NCI-H1417 (cell line): ENCODE measurements at regions not wholly inside any gene's neighbourhood (a gene's known extent, or its start where the extent isn't known, plus 50 kb on each side); places are given as distances from the start of the nearest gene placed in this dataset.
A peak's percentile ranks its signal among the peaks of the same experiment; 100 is the strongest.

Experiments used
- DNase-seq, 3 experiments: peaks; one replicate each; lab custom pipeline; 2025; lab: John Stamatoyannopoulos, UW

DNA sequence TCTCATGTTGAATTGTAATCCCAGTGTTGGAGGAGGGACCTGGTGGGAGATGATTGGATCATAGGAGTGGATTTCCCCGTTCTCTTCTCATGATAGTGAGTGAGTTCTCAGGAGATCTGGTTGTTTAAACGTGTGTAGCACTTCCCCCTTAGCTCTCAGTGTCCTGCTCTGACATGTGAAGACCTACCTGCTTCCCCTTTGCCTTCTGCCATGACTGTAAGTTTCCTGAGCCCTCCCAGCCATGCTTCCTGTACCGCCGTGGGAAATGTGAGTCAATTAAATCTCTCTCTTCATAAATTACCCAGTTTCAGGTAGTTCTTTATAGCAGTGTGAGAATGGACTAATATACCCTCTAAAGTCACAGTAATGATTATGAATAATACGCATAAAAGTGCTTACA lies 248.4 kb upstream of the LRRC7 start:
- no peak for DNase-seq

DNA sequence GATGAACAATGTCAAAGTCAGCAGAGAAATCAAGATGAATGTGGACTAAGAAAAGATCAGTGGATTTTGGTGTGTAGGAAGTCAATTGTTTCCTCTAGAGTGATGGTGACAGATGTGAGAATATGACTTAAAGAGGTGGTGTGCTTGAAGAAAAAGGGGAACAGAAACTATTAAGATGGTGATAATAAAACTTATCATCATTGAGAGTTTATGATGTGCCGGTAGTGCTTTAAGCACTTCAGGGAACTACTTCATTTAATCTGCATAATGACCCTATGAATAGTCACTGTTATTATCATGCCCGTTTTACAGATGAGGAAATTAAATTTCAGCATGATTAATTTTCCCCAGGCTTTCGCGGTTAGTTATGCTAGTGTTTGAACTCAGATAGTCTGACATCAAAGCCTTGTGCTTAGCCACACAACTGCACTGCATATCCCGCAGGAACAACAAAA lies 246.9 kb upstream of the LRRC7 start:
- no peak for DNase-seq

DNA sequence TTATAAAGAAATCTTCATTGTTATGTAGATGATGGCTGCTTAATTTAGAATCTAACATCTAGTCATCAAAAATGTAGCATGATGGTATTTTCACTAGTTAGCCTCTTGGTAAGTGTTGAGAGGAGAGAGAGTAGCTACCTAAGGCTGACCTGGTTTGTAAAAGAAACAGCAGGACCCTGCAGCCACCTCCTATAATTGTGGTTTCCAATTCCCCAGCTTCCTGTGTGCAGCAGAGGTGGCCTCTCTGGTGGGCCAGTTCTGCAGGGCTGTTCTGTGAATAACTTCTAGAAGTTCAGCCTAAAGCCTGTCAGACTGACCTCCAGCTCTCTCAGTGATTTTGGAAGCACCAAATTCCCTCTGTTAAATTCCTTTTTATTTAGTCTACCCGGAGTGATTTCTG lies 246.4 kb upstream of the LRRC7 start:
- DNase-seq, result no peak

DNA sequence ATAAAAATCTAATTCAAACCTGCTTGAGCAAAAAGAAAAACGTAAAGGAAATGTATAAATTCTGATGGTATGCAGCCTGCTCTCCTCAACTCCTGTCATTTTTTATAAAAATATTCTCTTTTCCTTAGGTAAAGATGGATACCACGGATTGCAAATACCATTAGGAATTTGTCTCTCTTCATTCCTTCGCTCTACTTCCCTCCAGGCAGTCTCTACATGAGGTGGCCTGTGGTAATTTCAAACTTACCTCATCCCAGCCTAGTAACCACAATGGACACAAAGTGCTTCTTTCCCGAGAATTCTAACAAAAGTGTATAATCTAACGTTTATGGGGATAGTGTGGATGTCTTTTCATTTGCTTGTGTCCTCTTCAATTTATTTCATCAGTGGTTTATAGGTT lies 239.5 kb upstream of the LRRC7 start:
- no peak for DNase-seq

DNA sequence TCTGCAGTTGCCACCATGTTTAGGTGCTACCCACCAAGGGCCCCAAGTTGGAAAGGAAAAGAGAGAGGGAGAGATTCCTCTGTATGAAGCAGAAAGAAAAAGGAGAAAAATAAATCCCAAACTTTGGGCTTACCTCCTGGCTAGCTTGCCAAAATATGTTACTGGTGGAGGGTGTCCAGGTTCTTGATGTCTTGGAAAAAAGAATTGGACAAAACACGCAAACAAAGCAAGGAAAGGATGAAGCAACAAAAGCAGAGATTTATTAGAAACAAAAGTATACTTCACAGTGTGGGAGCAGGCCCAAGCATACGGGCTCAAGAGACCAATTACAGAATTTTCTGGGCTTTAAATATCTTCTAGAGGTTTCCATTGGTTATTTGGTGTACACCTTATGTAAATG lies 204.5 kb upstream of the LRRC7 start:
- DNase-seq, result no peak

DNA sequence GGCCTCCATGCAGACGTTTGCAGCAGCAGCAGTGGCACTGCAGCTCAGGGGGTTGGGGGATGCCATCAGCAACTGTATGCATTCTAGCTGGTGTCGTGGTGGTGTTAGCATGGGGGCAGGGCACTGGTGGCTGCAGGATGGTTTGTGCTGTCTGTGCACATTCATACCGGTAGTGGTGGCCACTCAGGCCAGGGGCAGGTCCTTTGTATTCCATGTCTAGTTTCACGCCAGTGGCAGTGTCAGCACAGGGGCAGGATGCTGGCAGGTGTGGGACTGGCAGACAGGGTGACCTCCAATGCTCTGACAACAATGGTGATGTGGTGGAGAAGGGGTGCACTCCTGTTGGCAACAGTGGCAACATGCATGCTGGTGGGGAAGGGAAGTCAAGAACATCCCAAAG lies 194.2 kb upstream of the LRRC7 start:
- DNase-seq, result no peak

DNA sequence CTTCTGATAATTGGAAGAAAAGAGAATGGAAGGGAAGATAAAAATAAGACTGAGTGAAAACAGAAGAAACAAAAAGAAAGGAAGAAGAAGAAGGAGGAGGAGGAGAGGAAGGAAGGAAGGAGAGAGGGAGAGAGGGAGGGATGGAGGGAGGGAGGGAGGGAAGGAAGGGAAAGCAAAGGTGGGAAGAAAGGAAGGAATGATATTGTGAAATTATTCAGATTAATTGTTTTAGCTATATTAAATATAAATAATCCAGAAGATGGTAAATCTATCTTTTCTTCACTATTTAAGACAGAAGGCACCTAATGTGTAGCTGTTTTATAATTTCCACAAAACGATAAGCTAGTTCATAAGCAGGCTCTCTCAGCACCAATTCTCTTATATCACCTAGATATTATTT lies 191.3 kb upstream of the LRRC7 start:
- no peak for DNase-seq

DNA sequence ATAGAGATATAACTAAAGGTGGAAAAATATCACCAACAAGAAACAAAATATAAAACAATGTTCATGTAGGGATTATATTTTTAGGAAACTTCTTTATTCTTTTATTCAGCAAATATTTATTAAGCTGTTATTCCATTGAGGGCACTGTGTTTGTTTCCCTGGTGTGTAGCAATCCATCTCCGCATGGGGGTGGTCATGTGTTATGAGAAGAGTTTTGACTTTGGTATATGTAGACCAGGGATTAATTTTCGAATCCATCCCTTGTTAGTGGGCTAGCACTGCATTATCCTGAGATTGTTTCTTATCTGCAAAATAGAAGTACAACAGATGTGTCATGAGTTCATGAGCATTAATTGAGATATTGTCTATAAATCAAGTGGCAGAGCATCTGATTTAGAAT lies 190.2 kb upstream of the LRRC7 start:
- DNase-seq, result no peak

DNA sequence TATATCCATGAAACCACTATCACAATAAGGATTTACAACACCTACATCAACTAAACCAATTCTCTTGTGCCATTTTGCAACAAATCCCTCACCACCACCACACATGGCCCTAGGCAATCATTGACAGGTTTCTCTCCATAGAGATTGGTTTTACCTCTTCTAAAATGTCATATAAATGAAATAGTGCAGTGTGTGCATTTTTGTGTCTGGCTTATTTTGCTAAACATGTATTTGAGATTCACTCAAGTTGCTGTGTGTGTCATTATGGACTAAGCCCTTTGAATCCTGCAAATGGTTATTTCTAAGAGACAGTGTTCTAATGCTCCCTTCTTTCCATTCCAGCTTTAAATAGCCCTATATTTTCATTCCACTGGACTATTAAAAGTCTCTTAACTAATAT lies 179.7 kb upstream of the LRRC7 start:
- no peak for DNase-seq

DNA sequence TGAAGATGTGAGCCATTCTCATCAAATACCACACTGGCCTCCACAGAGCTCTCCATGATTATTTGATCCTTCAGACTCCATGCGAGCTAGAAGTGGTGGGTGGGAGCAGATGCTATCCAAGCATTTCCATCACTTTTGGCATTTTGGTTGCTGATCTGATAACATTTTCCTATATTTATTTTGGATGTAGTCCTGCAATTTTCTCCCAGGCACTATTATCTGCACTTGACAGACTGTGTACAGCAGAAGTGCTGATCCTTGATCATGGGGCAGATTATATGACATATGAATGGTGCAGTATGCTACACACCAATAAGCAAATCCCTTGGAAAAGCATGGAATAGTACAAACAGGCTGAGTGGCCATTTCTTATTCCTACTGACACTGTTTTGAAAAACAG lies 167.6 kb upstream of the LRRC7 start:
- no peak for DNase-seq

DNA sequence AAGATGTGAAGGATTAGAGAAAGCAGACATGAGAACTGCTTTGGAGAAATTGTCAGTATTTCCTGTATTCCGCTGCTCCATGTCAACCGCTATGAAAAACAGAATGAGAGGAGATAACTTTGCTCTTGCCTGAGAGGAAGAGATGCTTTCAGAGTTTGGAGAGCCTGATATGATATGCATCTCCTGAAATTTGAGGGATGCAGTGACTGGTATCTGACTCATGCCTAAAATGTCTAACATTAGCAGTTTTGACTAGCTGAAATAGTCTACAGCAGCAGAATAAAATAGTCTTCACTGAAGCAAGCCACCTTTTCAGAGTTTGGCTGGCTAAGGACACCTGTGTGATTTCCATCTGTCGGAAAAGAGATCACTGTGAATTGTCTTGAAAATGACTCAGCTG lies 165.8 kb upstream of the LRRC7 start:
- DNase-seq, result no peak

DNA sequence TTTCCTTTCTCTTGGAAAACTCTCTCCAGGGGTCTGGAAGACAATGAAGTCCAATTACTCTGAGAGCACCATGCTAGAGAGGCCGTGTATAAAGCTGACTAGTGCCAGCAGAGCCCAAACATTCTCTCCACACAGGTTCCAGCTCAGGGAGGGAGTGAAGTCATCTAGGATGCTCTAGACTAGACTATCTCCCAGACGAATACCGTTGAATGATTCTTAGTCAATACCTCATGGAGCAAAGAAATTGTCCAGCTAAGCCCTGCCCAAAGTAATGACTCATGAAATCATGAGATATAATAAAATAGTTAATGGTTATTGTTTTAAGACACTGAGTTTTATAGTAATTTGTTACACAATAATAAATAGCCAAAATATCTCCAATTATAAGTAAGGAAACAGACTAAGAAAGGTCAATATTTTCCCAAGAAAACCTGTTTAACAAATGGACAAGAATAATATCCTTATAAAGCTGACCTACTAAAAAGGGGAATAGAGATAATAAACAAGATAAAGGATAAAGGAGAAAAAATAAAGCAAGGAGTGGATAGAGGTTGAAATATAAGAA lies 163.9 kb upstream of the LRRC7 start:
- peak in 1 of 3 experiments; percentile 48 for DNase-seq

DNA sequence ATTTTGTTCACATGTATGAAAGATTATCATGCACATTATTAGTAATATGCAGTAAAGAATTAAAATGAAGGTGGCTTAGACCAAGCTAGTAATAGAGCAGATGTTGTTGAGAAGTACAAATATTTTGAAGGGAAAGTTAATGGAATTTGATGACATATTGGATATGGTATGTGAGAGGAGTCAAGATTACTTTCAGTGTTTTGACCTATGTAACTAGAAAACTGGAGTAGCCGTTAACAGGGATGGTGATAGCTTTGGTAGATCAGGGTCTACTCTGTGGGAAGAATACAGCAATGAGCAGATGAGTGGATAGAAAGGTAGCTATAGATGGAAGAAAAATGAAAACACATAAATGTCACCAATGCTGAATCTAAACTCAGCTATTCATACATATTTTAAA lies 163.2 kb upstream of the LRRC7 start:
- DNase-seq, result no peak

DNA sequence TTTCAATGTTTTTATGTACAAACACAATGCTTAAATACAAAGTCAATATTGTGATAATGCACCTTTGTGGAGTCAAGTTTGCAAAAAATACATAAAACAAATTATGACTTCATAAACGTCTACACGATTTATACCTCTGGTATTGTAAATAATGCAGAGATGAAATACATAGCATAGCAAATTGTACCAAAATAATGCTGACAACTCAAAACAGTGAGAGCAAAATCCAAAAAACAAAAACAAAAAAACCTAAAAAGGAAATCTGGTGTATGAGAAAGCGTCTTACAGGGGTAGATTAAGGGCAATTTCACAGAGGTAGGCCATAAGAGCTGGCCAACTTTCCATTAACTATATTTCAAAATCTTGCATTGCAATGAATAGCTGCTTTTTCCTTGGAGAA lies 161.5 kb upstream of the LRRC7 start:
- no peak for DNase-seq

DNA sequence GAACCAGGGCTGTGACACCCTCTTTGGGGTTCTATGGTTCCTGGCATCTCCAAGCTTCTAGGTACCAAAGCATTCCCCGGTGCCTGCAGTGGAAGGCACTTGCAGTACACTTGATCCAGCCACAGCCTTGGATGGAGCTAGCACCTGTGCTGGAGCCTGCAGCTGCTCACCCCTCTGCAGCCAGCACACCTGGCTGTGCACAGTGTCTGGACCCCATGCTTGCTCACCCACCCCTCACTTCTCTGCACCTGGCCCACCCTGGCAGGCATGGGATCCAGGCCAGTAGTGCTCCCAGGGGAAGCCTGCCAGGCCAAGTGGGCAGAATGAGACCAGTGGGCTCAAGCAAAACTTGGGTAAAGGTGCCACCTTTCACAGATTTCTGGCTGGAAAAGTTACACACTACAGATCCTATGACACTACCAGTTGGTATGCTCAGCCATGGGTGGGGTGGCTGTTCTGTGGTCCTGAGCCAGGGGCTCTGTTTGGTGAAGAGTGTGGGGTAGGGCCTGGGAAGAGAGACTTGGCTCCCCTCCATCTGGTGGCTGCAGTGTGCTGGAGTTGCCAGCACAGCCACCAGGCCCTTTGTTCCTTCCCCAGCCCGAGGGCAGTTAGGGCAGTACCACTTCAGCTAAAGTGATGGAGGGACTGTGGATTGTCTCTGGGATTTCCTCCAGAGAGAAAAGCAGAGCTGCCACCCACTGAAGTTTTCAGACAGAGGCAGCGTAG lies 157.8 kb upstream of the LRRC7 start:
- DNase-seq, result no peak

DNA sequence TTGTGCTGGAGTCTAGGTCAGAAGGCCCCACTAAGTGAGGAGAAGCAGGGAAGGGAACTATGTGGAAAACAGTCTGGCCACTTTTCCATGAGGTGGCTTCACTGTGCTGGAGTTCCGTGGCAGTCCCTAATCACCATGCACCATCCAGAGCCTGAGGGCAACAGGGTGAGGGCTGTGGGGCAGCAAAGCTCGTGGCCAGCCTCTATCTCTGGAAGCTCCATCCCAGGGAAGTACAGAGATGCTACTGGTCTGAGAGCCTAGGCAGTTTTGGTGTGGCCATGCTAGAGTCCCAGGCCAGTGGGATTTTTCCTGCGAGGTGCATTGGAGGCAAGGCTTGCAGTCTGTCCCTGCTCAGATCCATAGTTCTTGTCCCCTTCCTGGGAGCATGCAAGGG lies 157.3 kb upstream of the LRRC7 start:
- no peak for DNase-seq

DNA sequence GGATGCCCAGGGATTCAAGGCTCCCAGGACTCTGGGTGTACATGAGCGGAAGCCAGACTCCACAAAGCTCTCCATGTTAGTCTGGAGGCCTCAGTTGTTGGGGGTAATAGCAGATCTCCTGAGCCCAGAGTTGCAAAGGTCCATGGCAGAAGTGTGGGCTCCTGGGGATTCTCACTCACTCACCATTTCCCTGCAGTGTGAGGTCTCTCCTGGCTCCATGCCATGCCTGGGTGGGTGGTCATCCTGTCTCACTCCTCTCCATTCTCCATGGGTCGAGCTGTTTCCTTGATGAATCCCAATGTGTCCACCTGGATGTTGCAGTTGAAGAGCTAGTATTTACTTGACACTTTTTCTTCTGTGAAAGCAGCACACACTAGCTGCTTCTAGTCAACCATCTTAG lies 156.8 kb upstream of the LRRC7 start:
- no peak for DNase-seq

DNA sequence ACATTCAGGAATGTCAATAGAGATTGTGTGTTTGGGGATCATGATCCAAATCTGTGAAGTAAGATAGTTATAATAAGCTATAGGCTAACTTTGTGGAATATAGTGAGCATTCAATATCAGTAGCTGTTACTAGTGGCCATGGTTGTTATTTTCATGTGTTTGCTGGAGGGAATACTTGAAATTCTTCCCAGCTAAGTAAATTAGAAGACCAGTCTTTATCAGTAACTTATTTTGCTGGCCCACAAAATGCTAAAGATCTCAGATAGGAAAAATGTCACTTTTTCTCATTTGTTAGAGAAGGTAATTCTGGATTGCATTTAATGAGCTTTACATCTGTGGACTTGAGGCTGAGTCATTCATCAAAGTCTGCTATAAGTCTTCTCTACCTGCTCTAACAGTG lies 156.1 kb upstream of the LRRC7 start:
- DNase-seq, result no peak

DNA sequence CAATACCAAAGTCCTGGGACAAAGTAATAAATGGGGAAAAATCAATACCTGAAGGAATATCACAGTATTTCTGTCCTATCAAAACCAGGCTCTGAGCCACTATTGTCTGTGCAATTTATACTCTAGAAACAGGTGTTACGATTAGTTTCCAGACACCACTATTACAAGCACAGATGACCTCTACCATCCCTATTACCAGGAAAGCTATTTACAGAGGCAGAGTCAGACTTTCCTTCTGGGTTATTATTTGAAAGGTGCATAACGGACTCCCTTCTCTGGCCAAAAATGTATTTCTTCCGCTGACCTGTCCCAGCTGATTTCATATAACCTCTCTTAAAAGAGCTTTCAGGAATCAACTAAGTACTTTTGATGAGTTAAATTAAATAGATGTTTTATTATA lies 154.6 kb upstream of the LRRC7 start:
- no peak for DNase-seq

DNA sequence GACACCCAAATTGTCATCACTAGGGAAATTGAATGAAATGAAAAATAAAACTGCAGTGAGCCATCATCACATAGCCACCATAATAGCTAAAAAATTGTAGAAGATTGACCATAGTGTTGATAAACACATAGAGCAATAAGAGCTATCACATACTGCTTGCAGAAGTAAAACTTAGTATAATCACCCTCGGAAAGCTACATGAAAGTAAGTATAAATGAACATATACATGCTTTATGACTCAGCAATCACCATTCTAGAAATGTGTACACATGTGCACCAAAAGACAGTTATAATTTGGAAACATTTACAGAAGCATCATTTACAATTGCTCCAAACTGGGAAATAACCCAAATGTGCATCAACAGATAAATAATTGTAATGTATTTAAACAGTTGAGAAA lies 153.1 kb upstream of the LRRC7 start:
- DNase-seq, result no peak

DNA sequence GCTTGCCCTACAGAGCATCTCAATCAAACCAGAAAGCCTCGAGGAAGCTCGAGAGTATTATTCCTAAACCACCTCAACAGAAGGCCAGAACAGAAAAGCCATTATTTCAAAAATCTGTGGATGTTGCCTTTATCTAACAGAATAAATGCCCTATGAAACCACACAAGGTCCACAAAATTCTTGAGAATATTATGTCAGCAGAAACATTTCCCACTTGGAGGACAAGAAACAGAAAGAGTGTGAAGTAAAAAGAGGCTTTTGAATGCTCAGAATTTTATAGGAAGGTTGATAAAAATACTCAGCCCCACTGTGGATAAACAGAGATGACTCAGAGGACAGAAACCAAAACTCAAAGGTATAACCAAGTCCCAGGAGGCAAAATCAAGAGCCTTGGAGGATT lies 146.4 kb upstream of the LRRC7 start:
- no peak for DNase-seq

DNA sequence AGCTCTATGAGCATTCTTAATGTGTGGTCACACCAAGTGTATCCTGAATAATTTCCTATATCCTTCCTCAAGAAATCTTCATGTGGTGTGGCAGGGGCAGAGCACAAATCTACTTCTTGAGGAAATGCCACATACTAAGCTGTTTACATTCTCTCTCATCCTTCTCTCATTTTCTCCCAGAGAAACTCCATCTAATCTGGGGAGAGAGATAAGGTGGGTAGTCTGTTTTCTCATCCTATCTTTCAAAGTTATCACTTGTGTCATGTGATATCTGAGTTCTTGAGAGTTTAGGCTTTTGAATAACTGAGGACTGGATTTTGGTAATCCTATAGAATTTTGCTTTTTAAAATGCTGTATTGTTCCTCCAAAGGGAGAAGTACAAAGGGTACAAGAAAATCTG lies 141.9 kb upstream of the LRRC7 start:
- no peak for DNase-seq

DNA sequence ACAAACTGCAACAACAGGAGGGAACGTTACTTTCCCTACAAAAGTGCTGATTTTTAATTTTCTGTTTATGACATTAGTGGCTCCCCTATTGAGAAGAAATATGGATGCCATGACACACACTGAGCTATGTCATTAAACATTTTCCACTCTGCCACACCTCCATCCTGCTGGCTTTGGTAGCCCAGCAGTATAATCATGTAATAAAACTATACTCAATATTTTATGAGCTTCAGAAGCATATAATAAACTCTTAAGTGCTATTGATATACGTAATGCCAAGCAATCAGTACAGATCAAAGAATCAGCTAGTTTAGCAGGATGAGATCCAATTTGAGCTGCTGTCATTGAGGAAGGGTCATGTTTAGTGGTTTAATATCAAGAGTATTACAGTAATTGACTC lies 141.3 kb upstream of the LRRC7 start:
- DNase-seq, result peak in 1 of 3 experiments; percentile 20

DNA sequence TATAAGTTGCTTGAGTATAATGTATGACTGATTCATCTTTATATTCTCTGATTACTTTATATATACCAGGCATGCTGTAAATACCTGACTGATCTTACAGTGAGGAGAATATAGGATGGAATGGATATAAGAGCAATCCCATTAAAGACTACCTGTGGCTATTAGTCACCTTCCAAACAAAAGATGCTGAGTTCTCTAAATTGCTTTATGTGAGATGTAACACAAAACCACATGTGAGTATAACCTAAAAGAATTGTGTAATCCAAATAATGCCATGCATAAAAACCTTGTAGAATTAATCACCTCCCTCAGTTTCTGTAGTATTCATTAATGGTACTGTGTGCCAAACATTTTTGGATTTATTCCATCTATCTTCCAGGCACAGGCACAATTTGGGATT lies 134.6 kb upstream of the LRRC7 start:
- DNase-seq, result peak in 1 of 3 experiments; percentile 13
